HG02588 (cell line): ENCODE measurements at regions not wholly inside any gene's neighbourhood (a gene's known extent, or its start where the extent isn't known, plus 50 kb on each side); places are given as distances from the start of the nearest gene placed in this dataset.

ENCODE experiments used
- ATAC-seq: cut with Tn5 transposase; IDR thresholded peaks from one replicate; pipeline ENCODE4 v1.9.1; 2021; ENCODE audit warnings: mild to moderate bottlenecking, moderate library complexity; ENCODE audit not compliant: unreplicated experiment

DNA sequence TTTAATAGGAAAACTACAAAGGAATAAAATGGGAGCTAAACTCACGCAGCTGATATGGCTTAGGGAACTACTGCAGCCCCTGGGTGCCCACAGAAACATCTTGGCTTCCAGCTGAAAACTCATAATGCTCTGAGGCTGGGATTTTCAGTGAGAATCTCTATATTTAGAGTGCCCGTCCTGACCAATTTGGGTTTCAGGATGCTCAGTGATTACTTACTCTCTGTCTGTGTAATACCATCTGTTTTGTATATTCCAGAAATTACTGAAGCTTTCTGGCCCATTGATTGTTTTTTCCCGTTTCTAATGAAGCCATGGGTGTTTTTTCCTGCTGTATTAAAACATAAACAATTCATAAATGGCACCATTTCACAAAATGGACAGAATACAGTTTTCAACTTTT, 50.6 kb upstream of the ZNF385D start:
- no peak for ATAC-seq

- ATAC-seq = no peak
Measured at GRCh38 chr3:21803604-21804003, 52.6 kb upstream of the ZNF385D start.

- ATAC-seq = no peak
Measured at GRCh38 chr3:21804330-21804729, 53.3 kb upstream of the ZNF385D start.

GRCh38 chr3:21806733-21807132, 55.7 kb upstream of the ZNF385D start:
- no peak for ATAC-seq

DNA sequence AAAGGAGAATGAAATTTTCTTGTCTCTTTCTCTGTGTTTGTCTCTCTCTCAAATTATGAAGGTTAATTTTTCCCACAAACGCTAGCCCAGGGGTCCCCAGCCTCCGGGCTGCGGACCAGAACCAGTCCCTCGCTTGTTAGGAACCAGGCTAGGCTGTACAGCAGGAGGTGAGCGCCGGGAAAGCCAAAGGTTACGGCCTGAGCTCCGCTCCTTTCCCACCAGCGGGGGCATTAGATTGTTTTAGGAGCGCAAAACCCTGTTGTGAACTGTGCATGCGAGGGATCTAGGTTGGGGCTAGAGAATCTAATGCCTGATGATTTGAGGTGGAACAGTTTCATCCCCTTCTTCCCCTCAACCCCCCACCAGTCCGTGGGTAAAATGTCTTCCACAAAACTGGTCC, 74.7 kb upstream of the ZNF385D start:
- no peak for ATAC-seq

DNA sequence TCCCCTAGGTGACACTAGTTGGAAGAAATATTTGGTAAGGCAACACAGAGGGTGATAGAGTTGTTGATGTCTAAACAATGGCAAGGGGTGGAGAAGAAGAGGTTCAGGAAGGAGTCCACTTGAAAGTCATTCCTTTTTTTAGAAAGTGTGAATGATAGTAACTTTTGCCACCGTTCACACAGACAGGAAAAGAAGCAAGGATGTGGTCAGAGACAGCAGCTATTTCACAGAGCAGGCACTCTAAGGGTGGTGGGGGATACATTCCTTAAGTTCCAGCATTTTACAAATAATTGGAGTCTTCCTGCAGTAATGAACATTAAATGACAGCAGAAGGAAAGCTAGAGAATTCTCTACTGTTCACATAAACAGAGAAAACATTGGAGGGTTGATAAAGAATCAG, 75.4 kb upstream of the ZNF385D start:
- ATAC-seq = no peak

GRCh38 chr3:21830541-21830940, 79.5 kb upstream of the ZNF385D start:
- no peak for ATAC-seq

GRCh38 chr3:21835264-21835663, 84.3 kb upstream of the ZNF385D start:
- no peak for ATAC-seq

DNA sequence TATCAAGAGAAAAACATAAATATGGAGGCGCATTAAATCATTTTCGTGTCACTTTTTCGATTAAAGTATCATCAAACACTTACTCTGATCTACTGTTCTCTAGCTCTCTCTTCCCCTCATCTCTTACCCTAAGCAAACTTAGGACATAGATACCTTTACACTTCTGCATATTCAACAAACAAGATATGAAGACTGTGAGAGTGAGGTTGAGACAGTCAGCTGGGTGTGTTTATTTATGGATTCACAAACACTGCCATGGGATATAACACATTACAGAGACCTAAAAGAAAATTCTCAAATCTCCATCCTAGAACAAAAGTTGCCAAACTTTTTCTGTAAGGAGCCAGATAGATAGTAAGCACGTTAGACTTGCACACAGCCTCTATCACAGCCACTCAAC, 85.2 kb upstream of the ZNF385D start:
- no peak for ATAC-seq

GRCh38 chr3:21839176-21839575, 88.2 kb upstream of the ZNF385D start:
- no peak for ATAC-seq

GRCh38 chr3:21839592-21839991, 88.6 kb upstream of the ZNF385D start:
- ATAC-seq = no peak

- ATAC-seq = no peak
Measured at GRCh38 chr3:21847005-21847404, 96.0 kb upstream of the ZNF385D start.

- no peak for ATAC-seq
Measured at GRCh38 chr3:21859124-21860081, 108.4 kb upstream of the ZNF385D start.

GRCh38 chr3:21860082-21860475, 109.1 kb upstream of the ZNF385D start:
- ATAC-seq = no peak

DNA sequence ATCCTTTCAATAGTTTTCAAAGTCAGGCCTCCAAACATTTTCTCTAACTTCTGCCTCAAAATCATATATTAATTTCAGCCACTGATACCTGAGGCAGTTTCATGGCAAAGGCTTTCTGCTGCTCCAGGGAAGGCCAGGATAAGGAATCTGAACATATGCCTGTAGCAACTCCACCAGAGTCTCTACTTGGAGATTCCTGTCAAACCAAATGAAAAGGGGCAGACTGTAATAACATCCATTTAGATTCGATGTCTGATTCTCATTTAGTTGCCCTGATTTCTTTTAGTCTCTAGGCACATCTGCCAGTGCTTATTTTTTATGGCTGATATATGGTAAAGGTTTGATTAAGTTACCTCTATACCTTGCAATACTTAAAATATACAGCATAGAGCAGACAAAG, 109.6 kb upstream of the ZNF385D start:
- no peak for ATAC-seq

GRCh38 chr3:21876782-21877181, 125.8 kb upstream of the ZNF385D start:
- no peak for ATAC-seq

- ATAC-seq = no peak
Measured at GRCh38 chr3:21877214-21877754, 126.3 kb upstream of the ZNF385D start.

GRCh38 chr3:21879184-21879886, 128.3 kb upstream of the ZNF385D start:
- ATAC-seq = no peak

GRCh38 chr3:21888656-21889055, 137.6 kb upstream of the ZNF385D start:
- no peak for ATAC-seq

DNA sequence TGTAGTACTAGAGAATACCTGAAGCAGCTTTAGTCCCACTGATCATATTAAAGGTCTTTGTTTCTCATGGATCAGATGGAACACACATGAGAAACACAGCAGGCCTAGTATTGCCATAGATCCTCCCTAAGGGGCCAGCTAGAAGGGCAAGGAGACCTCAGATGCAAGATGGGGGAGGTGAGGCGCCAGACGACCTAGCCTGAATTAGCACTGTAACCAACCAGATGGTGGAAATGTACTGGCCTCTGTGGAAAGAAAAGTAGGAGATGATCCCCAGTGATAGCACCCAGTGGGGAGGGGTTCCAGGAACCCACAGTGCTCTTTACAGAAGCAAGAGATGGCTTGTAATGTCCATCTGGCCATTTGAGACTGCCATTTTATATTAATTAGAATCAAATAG, 138.2 kb upstream of the ZNF385D start:
- no peak for ATAC-seq

- ATAC-seq = no peak
Measured at GRCh38 chr3:21892104-21892503, 141.1 kb upstream of the ZNF385D start.

GRCh38 chr3:21893242-21893641, 142.2 kb upstream of the ZNF385D start:
- no peak for ATAC-seq
